HG02798 (cell line): ENCODE measurements at regions not wholly inside any gene's neighbourhood (a gene's known extent, or its start where the extent isn't known, plus 50 kb on each side); places are given as distances from the start of the nearest gene placed in this dataset.
"Not testable (repeated sequence)": the region's sequence is repeated elsewhere in the genome, so short reads cannot be mapped to it uniquely, and the experiment has no call there.

ENCODE experiments used
- ATAC-seq: cut with Tn5 transposase; IDR thresholded peaks from one replicate; pipeline ENCODE4 v1.9.1; 2021; ENCODE audit warnings: mild to moderate bottlenecking; ENCODE audit not compliant: unreplicated experiment, poor library complexity

DNA sequence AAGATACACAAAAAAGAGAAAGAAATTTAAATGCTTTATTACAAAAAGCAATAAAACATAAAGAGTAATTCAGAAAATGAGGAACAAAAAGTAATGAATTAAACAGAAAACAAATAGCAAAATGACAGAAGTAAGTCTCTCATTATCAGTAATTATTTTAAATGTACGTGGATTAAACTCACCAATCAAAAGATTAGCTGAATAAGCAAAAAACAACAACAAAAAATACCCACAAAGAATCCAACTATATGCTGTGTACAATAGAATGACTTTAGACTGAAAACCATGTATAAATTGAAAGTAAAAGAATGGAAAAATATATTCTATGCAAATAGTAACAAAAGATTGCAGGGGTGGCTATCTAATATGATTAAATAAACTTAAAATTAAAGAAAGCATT, 1006.8 kb downstream of the SLC16A7 start:
- no peak for ATAC-seq

DNA sequence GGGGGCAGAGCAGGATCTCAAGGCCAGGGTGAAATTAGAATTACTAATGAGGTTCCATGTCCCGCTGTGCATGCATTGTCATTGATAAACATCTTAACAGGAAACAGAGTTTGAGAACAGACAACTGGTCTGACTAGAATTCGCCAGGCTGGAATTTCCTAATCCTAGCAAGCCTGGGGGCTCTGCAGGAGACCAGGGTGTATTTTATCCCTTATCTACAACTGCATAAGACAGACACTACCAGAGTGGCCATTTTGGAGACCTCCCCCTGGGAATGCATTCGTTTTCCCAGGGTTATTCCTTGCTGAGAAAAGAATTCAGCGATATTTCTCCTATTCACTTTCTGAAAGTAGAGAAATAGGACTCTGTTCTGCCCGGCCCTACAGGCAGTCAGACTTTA, 1007.6 kb downstream of the SLC16A7 start:
- ATAC-seq, result not testable (repeated sequence)

DNA sequence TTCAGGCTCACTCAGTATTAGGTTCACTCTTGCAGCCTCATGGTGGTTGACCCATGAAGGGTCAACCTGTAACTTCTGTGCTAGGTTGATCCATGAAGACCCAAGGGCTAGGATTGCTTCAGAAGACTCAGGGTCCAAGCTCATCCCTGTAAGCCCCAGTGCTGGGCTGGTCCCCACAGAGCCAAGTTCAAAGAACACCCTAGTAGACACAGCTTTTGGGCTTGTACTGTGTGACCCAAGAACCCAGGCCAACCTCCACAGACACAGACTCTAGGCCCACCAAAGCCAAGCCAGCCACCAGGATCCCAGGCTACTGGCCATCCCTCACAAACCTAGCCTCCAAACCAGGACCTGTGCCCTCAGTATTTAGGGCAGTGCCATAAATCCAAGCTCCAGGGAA, 1020.6 kb downstream of the SLC16A7 start:
- no peak for ATAC-seq

DNA sequence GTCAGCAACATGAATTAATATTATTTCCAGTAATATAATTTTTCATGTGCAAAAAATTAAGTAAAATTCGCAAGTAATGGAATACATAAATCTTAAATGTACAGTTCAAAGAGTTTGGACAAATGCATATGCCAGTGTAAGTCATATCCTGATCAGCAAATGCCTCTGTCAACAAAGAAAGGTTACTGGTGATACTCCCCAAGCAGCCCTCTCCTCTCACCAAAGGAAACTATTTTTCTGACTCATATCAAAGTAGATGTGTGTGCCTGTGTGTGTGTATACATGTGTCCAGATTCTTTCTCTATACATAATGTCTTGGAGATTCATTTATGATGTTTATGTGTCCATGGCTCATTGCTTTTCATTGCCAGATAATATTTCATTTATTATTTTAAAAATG, 1035.0 kb downstream of the SLC16A7 start:
- ATAC-seq, result no peak

DNA sequence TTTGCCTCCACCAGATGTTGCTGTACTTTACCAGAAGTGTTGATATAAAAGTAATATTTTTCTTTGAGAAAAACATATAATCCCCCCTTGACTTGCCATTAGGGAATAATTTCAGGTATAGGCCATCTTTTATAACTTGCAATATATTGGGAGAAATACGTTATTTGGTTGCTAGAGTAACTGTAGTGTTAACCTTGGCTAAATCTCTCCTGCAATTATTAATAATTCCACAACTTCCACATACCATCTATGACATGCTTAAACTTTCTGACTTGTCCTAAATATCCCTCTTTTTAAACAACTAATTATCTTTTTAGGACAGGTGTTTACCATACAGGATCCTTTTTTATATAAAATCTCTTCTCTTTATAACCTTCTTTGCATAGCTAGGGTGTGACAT, 1048.2 kb downstream of the SLC16A7 start:
- no peak for ATAC-seq

DNA sequence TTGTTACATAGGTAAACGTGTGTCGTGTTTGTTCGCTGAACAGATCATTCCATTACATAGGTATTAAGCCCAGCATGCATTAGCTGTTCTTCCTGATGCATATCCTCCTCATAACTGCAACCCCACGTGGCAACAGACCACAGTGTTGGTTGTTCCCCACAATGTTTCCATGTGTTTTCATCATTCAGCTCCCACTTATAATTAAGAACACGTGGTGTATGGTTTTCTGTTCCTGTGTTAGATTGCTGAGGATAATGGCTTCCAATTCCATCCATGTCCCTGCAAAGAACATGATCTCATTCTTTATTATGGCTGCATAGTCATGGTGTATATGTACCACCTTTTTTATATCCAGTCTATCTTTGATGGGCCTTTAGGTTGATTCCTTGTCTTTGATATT, 1071.1 kb downstream of the SLC16A7 start:
- no peak for ATAC-seq

DNA sequence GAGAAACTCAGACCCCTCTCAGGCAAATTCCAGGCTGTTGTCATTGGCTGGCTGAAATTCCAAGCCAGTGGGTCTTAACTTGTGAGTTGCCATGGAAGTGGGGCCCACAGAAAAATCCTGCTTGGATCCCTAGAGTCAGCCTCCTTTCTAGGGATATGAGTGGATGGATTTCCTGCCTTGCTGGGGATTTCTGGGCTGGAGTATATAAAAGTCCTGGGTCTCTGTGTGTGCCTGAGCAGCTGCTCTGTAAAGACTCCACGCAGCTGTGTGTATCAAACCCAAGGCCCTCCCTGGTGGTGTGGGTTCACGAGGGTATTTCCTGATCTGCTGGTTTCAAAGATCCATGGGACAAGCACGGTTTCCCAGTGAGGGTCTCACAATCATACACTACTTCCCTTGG, 1077.1 kb downstream of the SLC16A7 start:
- ATAC-seq, result no peak

DNA sequence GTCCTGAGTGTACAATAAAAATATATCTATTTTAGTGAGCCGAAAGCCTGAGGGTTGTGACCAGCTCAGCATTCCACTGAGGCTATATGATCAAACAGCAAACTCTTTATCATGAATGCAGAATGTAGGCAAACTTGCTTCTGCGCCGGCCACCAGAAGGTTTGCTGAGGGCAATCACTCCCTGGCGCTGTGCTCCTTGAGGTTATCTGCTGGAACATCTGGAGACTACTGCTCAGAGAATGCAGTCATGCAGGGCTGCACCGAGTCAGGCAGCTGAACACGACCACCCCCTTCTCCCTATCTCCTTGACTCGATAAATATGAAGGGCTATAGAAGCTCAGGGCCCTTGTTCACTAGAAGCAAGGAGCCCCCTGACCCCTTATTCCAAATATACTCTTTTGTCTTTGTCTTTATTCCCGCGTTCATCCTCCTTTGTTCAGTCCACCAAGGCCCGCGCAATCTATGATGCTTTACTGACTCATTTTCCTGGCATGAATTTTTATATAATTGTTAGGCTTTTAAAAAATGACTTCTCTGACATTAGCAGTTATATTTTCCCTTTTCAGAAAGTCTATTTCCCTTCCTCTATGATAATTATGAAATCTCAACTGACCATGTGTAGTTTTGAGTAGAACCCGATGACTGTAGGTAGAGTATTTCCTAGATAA, 1089.3 kb downstream of the SLC16A7 start:
- peak; percentile 39 for ATAC-seq

DNA sequence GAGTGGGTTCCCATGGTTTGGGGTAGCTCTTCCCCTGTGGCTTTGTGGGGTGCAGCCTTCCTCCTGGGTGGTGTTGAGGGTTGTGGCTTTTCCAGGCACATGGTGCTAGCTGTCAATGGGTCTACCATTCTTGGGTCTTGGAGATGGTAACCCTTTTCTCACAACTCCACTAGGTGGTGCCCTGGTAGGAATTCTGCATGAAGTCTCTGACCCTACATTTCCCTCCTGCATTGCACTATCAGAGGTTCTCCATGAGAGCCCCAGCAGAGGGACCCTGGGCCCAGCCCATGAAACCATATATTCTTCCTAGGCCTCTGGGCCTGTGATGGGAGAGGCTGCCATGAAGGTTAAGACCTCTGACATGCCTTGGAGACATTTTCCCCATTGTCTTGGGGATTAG, 1093.3 kb downstream of the SLC16A7 start:
- ATAC-seq, result no peak

DNA sequence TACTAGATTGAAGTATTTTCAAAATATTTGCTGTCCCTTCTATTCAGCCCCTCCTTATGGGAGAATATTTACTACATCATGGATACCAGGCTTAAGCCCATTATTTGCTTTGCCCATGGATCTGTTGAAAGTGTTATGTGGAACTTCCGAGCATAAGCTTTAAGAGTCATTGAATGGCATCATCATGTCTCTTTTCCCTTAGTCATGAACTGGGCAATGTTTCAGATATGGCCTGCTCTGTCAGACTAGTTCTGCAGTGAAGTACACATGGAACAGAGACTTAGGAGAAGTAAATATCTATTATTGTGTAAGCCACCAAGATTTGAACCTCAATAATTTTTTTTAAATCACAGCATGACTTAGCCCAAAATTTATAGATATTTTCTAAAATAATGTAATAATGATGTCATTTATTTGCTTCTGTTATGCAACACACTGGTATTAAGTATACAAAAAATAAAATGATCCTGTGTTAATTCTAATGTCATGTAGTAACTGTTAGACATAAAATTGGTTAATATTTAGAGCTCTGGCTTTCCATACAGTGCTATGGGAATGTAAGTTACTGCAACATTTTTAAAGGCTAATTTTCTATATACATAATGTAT, 1097.3 kb downstream of the SLC16A7 start:
- no peak for ATAC-seq

DNA sequence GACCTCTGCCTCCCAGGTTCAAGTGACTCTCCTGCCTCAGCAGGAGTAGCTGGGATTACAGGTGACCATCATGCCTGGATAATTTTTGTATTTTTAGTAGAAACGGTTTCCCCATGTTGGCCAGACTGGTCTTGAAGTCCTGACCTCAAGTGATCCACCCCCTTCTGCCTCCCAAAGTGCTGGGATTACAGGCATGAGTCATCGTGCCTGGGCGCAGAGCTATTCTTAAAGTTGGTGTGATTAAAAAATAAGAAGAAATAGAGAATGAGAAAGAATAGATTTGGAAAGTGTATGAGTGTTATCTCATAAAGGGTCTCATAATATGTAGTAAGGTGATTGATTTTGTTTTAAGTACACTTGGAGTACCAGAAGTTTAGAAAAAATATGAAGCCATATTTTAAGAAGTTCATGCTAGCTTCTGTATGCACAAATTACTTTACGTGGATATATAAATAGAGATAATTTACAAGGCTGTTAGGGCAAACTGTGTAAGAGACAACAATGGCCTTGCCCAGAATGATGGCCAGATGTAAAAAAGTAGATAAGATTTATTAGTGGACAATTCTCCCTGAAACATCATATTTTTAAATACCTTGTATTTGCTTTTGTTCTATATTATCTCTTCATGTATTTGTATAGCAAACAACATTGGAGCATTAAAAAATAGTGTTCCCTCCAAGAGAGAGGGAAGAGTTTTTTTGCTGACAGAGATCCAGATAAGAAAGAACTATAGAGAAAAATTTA, 1108.5 kb downstream of the SLC16A7 start:
- no peak for ATAC-seq

DNA sequence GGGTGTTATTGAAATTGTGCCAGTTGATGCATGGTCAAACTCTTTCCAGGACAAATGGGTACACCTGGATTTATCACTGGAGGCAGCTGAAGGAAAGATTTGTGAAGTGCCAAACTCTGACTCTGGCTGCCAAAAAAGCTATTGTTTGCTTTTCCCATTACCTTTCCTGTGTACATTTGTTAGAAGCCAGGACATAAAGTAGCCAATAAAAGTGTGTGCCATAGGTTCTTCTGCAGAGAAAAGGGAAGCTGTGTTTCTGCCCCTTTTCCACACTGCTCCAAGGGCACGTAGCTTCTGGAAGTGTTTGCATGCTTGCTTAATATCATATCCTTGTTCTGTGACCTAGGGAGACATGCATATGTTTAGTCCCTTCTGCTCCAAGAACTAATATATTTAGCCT, 1114.4 kb downstream of the SLC16A7 start:
- ATAC-seq, result no peak

DNA sequence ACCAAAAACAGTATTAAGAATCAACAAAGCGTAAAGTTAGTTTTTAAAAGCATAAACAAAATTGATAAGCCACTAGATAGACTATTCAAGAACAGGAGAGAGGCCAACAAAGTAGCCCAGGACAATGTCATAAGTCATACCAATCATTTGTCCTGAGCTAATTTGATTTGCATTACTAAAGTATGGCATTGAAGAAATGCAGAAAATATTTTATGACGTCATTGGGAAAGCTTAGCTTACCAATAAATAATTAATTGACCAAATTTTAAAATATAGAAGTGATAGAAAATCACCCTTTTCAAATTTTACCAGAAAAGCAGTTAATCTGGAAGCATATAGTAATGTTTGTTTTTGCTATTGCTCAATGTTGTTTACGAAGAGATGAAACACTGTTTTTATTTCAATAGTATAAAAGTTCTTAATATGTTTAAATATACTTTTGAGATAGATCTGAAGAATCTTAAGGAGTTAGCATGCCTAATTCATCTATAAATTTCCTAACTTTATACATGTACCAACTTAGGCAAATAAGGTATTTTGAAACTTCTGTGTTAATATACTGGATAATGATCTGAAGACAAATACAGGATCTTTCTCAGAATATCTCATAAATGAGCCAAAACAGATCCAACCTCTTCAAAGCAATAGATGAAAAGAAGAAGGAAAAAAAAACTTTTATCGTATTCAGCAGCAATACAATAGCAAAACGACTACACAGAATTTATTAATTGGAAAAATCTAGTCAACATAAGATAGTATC, 1118.5 kb downstream of the SLC16A7 start:
- no peak for ATAC-seq

DNA sequence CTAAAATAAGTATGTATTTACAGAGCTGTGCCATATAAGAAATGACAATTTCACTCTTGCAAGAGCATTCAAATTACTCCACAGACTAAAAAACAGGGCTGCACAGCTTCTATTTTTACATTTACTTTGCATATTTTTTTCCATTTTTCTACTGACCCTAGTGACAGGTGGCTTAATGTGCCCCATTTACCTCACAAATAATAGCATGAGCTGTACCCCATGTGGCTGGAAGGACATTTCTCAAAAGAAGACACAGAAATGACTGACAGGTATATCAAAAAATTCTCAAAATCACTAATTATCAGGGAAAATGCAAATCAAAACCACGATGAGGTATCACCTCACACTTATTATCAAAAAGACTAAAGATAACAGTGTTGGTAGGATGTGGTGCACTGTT, 1128.6 kb downstream of the SLC16A7 start:
- ATAC-seq, result no peak

DNA sequence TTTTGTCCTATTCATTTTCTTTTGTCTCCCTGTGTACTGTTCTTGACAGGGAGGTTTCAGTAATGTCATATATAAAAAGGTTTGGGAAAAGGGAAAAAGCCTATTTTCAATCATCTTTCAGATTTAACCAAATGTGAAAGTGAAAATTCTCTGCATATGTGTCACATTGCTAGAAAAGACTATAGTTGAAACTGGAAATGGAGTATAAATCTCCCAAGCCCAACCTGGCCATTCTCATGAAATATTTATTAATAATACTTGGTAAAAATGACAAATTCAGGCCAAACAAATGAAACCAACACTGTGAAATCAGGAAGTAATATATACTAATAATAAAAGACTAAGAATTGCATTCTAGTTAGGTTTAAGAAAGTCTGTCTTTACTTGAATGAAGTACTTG, 1129.2 kb downstream of the SLC16A7 start:
- no peak for ATAC-seq

DNA sequence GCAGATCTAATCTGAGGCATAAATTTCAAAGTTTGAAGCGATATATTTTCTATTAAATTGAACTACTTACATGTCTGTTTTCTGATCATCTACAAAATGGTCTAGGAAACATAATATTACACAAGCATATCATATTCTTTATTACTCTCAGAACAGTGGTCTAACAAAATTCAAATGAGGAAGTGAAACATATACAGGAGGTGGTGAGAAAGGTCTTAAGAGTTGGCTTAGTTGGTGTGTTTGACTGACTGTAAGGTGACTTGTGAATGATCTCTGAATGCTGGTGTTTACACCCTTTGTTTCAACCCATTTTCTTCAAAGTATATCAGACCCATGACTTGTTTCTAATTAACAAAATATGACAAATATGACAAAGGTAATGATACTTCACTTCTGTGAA, 1156.8 kb downstream of the SLC16A7 start:
- no peak for ATAC-seq

DNA sequence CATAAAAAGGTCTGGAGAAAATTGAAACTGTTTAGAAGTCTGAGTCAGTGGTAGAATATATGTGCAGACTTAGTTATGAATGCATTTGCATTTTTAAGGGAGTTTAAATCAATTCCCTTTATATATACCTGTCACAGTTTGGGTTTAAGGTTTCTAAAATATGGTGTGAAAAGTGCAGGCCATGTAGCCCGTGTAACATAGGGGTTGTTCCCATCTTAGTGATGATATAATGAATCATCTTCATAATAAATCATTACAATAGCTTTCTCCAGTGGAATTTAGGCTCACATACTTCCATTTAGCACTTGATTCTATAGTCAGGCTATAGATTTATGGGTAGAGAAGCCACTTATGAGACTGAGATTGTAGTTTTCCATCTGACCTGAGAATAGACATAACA, 1162.4 kb downstream of the SLC16A7 start:
- ATAC-seq, result no peak

DNA sequence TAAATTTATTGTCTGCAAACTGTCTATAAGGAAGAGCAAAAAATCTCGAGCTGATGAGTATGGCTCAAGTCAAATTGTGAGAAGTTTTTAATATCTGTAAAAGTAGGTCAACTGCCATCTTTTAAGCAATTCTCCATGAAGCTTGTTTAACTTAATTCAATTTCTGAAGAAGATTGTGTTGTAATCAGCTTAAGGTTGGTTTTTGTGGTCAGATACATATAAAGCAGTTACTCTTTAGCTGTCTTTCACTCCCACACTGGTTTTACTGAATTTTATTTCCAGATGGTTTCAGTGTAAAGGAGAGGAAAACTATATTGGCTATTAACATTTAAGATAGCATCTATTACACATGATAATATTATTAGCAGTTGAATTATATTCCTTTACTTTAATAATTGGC, 1165.1 kb downstream of the SLC16A7 start:
- ATAC-seq, result no peak

DNA sequence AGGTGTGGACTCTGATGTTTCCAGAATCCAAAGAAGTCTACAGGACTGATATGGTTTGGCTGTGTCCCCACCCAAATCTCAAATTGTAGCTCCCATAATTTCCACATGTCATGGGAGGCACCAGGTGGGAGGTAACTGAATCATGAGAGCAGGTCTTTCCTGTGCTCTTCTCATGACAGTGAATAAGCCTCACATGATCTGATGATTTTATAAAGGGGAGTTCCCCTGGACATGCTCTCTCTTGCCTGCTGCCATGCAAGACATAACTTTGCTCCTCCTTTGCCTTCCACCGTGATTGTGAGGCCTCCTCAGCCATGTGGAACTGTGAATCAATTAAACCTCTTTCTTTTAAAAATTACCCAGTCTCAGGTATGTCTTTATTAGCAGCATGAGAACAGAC, 1205.3 kb downstream of the SLC16A7 start:
- ATAC-seq, result not testable (repeated sequence)

DNA sequence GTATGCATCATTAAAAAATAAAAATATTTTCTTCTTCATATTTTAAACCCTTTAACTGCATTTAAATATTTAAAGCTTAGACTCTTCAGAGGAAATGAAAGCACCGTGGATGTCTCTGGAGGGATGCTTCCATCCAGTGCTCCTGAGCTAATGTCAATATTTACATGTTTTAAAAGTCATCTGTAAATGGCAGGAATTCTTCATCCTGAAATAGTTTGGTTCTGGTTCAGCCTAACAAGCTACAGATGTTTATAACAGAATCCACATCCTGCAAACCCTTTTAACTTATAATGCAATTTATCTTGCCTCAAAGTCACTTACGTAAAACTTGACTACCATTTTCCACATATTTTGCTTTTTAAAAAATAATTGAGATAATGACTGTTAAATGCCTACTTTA, 1207.3 kb downstream of the SLC16A7 start:
- no peak for ATAC-seq

DNA sequence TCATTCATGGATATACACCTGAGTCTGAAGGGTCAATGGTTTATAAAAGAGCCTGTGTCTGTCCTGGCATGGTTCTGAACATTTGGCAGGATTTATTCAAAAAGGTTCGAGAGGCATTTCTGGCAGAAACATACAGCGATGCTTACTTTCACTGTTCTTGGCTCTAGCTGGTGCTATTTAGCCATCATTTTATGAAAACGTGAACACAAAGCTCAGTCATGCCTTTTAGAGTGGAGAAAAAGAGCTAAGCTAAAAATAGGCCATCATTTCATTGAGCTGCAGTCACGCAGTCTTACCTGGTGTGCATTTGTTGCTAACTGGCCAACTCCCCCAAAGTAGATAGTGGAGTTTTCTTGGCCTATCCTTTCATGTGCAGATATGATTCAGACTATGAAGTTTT, 1209.5 kb downstream of the SLC16A7 start:
- ATAC-seq, result no peak
